Natural killer cell treated with Interleukin-12 subunit alpha and Interleukin-12 subunit beta and Interleukin-15 and Interleukin-18, amount 100 ng/mL, for 72 hours (primary cell): ENCODE measurements at regions not wholly inside any gene's neighbourhood (a gene's known extent, or its start where the extent isn't known, plus 50 kb on each side); places are given as distances from the start of the nearest gene placed in this dataset.

Experiments
- ATAC-seq, 2 donors: fragments of 150-1000 bp; cut with Tn5 transposase in 1 of 2; sonication (Bioruptor Pico), chemical (Tn5 transposase) in 1 of 2; 2 replicates each; pipeline ENCODE4 v1.10.0; 2021
- DNase-seq: peaks from one replicate; pipeline ENCODE4 v3.0.0; 2022; ENCODE audit warnings: low spot score
- H3K27ac Mint-ChIP-seq, 2 donors: 1 replicate in 1 of 2; 2 replicates in 1 of 2; pipeline ENCODE4 v1.8.0; 2022; ENCODE audit warnings: mixed read lengths in 2 of 2, mild to moderate bottlenecking in 1 of 2, moderate library complexity in 1 of 2
- H3K27me3 Mint-ChIP-seq, 2 donors: 1 replicate in 1 of 2; 2 replicates in 1 of 2; pipeline ENCODE4 v1.8.0; 2022; ENCODE audit warnings: mixed read lengths in 2 of 2
- H3K36me3 Mint-ChIP-seq: one replicate; pipeline ENCODE4 v1.8.0; 2022; ENCODE audit warnings: mixed read lengths
- H3K4me1 Mint-ChIP-seq, 2 donors: 1 replicate in 1 of 2; 2 replicates in 1 of 2; pipeline ENCODE4 v1.8.0; 2022; ENCODE audit warnings: low read depth in 2 of 2, mixed read lengths in 2 of 2, mild to moderate bottlenecking in 1 of 2
- H3K4me3 Mint-ChIP-seq: one replicate; pipeline ENCODE4 v1.8.0; 2022; ENCODE audit warnings: mixed read lengths
- H3K9me3 Mint-ChIP-seq: 2 replicates; pipeline ENCODE4 v1.8.0; 2022; ENCODE audit warnings: mixed read lengths

GRCh38 chr3:162192340-162193029 is 695.9 kb downstream of the OTOL1 start:
- ATAC-seq, result no peak
- Mint-ChIP-seq H3K4me3 (no peak overlapping the region), H3K4me1 (no peaks in the 10 kb centered on the region), H3K9me3 (peaks cover 18% of the 10 kb centered on the region), H3K36me3 (peaks cover 4% of the 10 kb centered on the region), H3K27me3 (no peaks in the 10 kb centered on the region), H3K27ac (no peak overlapping the region)
- no peak for DNase-seq

- H3K4me3 Mint-ChIP-seq, result no peak overlapping the region
- ATAC-seq (no peak), DNase-seq (no peak)
- no peaks in the 10 kb centered on the region for H3K4me1 Mint-ChIP-seq
- peaks cover 22% of the 10 kb centered on the region for H3K9me3 Mint-ChIP-seq
- H3K27me3 Mint-ChIP-seq, result no peaks in the 10 kb centered on the region
- H3K27ac Mint-ChIP-seq, result no peak overlapping the region
- H3K36me3 Mint-ChIP-seq, result peaks cover 4% of the 10 kb centered on the region
Observed at GRCh38 chr3:162193148-162194095, 696.8 kb downstream of the OTOL1 start.

- Mint-ChIP-seq H3K4me3 (no peak overlapping the region), H3K9me3 (peaks cover 13% of the 10 kb centered on the region), H3K27me3 (no peaks in the 10 kb centered on the region), H3K36me3 (peaks cover 4% of the 10 kb centered on the region), H3K27ac (no peak overlapping the region), H3K4me1 (no peaks in the 10 kb centered on the region)
- DNase-seq, result no peak
- ATAC-seq, result no peak
Observed at GRCh38 chr3:162195147-162195546, 698.5 kb downstream of the OTOL1 start.

GRCh38 chr3:162196964-162197363 is 700.4 kb downstream of the OTOL1 start:
- ATAC-seq (no peak), DNase-seq (no peak)
- peaks cover 12% of the 10 kb centered on the region for H3K9me3 Mint-ChIP-seq
- no peaks in the 10 kb centered on the region for H3K27me3 Mint-ChIP-seq
- no peaks in the 10 kb centered on the region for H3K4me1 Mint-ChIP-seq
- H3K36me3 Mint-ChIP-seq, result peaks cover 4% of the 10 kb centered on the region
- H3K27ac Mint-ChIP-seq, result no peak overlapping the region
- H3K4me3 Mint-ChIP-seq, result no peak overlapping the region

GRCh38 chr3:162200836-162201235 is 704.2 kb downstream of the OTOL1 start:
- Mint-ChIP-seq H3K4me1 (no peaks in the 10 kb centered on the region), H3K9me3 (peaks cover 13% of the 10 kb centered on the region), H3K27ac (no peak overlapping the region), H3K27me3 (no peaks in the 10 kb centered on the region), H3K4me3 (no peak overlapping the region), H3K36me3 (no peaks in the 10 kb centered on the region)
- ATAC-seq (no peak), DNase-seq (no peak)

GRCh38 chr3:162206648-162207047 is 710.0 kb downstream of the OTOL1 start:
- ATAC-seq (no peak), DNase-seq (no peak)
- Mint-ChIP-seq H3K27me3 (no peaks in the 10 kb centered on the region), H3K4me3 (no peak overlapping the region), H3K4me1 (no peaks in the 10 kb centered on the region), H3K9me3 (peaks cover 4% of the 10 kb centered on the region), H3K27ac (no peak overlapping the region), H3K36me3 (no peaks in the 10 kb centered on the region)

GRCh38 chr3:162211470-162211869 is 714.9 kb downstream of the OTOL1 start:
- Mint-ChIP-seq H3K27ac (no peak overlapping the region), H3K27me3 (no peaks in the 10 kb centered on the region), H3K4me1 (no peaks in the 10 kb centered on the region), H3K9me3 (peaks cover 2% of the 10 kb centered on the region), H3K4me3 (no peak overlapping the region), H3K36me3 (no peaks in the 10 kb centered on the region)
- DNase-seq (no peak), ATAC-seq (no peak)

- peaks cover 6% of the 10 kb centered on the region for H3K9me3 Mint-ChIP-seq
- DNase-seq (no peak), ATAC-seq (no peak)
- H3K27me3 Mint-ChIP-seq, result no peaks in the 10 kb centered on the region
- no peaks in the 10 kb centered on the region for H3K36me3 Mint-ChIP-seq
- H3K27ac Mint-ChIP-seq, result no peak overlapping the region
- no peak overlapping the region for H3K4me3 Mint-ChIP-seq
- no peaks in the 10 kb centered on the region for H3K4me1 Mint-ChIP-seq
Observed at GRCh38 chr3:162213196-162213595, 716.6 kb downstream of the OTOL1 start.

GRCh38 chr3:162213956-162214355 is 717.3 kb downstream of the OTOL1 start:
- H3K9me3 Mint-ChIP-seq, result peaks cover 6% of the 10 kb centered on the region
- DNase-seq, result no peak
- no peak for ATAC-seq
- H3K4me3 Mint-ChIP-seq, result no peak overlapping the region
- no peak overlapping the region for H3K27ac Mint-ChIP-seq
- H3K27me3 Mint-ChIP-seq, result no peaks in the 10 kb centered on the region
- H3K36me3 Mint-ChIP-seq, result no peaks in the 10 kb centered on the region
- no peaks in the 10 kb centered on the region for H3K4me1 Mint-ChIP-seq

GRCh38 chr3:162217647-162218046 is 721.0 kb downstream of the OTOL1 start:
- no peak for ATAC-seq
- peaks cover 20% of the 10 kb centered on the region for H3K9me3 Mint-ChIP-seq
- DNase-seq, result no peak
- no peak overlapping the region for H3K4me3 Mint-ChIP-seq
- H3K27ac Mint-ChIP-seq, result no peak overlapping the region
- H3K27me3 Mint-ChIP-seq, result no peaks in the 10 kb centered on the region
- H3K4me1 Mint-ChIP-seq, result no peaks in the 10 kb centered on the region
- no peaks in the 10 kb centered on the region for H3K36me3 Mint-ChIP-seq

- no peaks in the 10 kb centered on the region for H3K36me3 Mint-ChIP-seq
- DNase-seq, result no peak
- no peak overlapping the region for H3K4me3 Mint-ChIP-seq
- no peaks in the 10 kb centered on the region for H3K27me3 Mint-ChIP-seq
- no peaks in the 10 kb centered on the region for H3K4me1 Mint-ChIP-seq
- H3K27ac Mint-ChIP-seq, result no peak overlapping the region
- peaks cover 20% of the 10 kb centered on the region for H3K9me3 Mint-ChIP-seq
- no peak for ATAC-seq
Observed at GRCh38 chr3:162218479-162218878, 721.9 kb downstream of the OTOL1 start.

- Mint-ChIP-seq H3K9me3 (peaks cover 9% of the 10 kb centered on the region), H3K27ac (no peak overlapping the region), H3K4me3 (no peak overlapping the region), H3K36me3 (no peaks in the 10 kb centered on the region), H3K4me1 (no peaks in the 10 kb centered on the region), H3K27me3 (no peaks in the 10 kb centered on the region)
- ATAC-seq (no peak), DNase-seq (no peak)
Observed at GRCh38 chr3:162224746-162225145, 728.1 kb downstream of the OTOL1 start.

- Mint-ChIP-seq H3K27me3 (no peaks in the 10 kb centered on the region), H3K36me3 (no peaks in the 10 kb centered on the region), H3K4me3 (no peak overlapping the region), H3K27ac (no peak overlapping the region), H3K4me1 (no peaks in the 10 kb centered on the region), H3K9me3 (peaks cover 12% of the 10 kb centered on the region)
- ATAC-seq, result no peak
- DNase-seq, result no peak
Observed at GRCh38 chr3:162236949-162237348, 740.3 kb downstream of the OTOL1 start.

- DNase-seq (no peak), ATAC-seq (no peak)
- Mint-ChIP-seq H3K4me1 (no peaks in the 10 kb centered on the region), H3K27ac (no peak overlapping the region), H3K36me3 (peaks cover 16% of the 10 kb centered on the region), H3K27me3 (no peaks in the 10 kb centered on the region), H3K9me3 (peaks cover 22% of the 10 kb centered on the region), H3K4me3 (no peak overlapping the region)
Observed at GRCh38 chr3:162250782-162251181, 754.2 kb downstream of the OTOL1 start.
